Keratinocyte (primary cell): ENCODE measurements at regions not wholly inside any gene's neighbourhood (a gene's known extent, or its start where the extent isn't known, plus 50 kb on each side); places are given as distances from the start of the nearest gene placed in this dataset.

Source experiments
- DNase-seq: peaks from one replicate; pipeline ENCODE4 v3.0.0-alpha.2; 2011; ENCODE audit warnings: low read depth, missing footprints, low spot score
- FAIRE-seq: peaks from 2 replicates; lab custom pipeline; 2011; peaks lifted over from hg19 to GRCh38; lab: Jason Lieb, UNC
- H2AFZ ChIP-seq: 2 replicates; pipeline ENCODE4 v1.6.0; 2012; ENCODE audit warnings: low read length, control low read depth, inconsistent platforms; ENCODE audit not compliant: control insufficient read depth
- H3K27ac ChIP-seq: 2 replicates; pipeline ENCODE4 v1.5.1; 2011; ENCODE audit warnings: low read length; ENCODE audit not compliant: control insufficient read depth, insufficient read depth
- H3K27me3 ChIP-seq: 3 replicates; pipeline ENCODE4 v1.6.0; 2011; ENCODE audit warnings: low read length; ENCODE audit not compliant: control insufficient read depth, insufficient read depth; ENCODE audit errors: extremely low read depth
- H3K36me3 ChIP-seq, 2 experiments: 2 replicates in 1 of 2; 3 replicates in 1 of 2; pipeline ENCODE4 v1.5.1; 2011; ENCODE audit warnings: low read length in 2 of 2, mild to moderate bottlenecking in 1 of 2; ENCODE audit not compliant: control insufficient read depth in 2 of 2, insufficient read depth in 2 of 2; ENCODE audit errors: extremely low read depth in 1 of 2
- H3K4me1 ChIP-seq: 3 replicates; pipeline ENCODE4 v1.5.1; 2011; ENCODE audit warnings: low read length; ENCODE audit not compliant: control insufficient read depth, insufficient read depth; ENCODE audit errors: extremely low read depth
- H3K4me2 ChIP-seq: 3 replicates; pipeline ENCODE4 v1.6.0; 2011; ENCODE audit warnings: low read depth, low read length; ENCODE audit not compliant: control insufficient read depth, insufficient read depth; ENCODE audit errors: extremely low read depth
- H3K4me3 ChIP-seq, 3 experiments: fragments of 200-600 bp in 1 of 3; sonication (generic) in 1 of 3; 2 replicates in 2 of 3; 3 replicates in 1 of 3; pipeline ENCODE4 v1.5.1; 2011 to 2016; ENCODE audit warnings: low read length in 3 of 3, mild to moderate bottlenecking in 3 of 3, control low read depth in 2 of 3, inconsistent platforms in 1 of 3, low read depth in 1 of 3, mixed read lengths in 1 of 3, mixed run types in 1 of 3, moderate library complexity in 1 of 3; ENCODE audit not compliant: control insufficient read depth in 2 of 3, insufficient read depth in 2 of 3; ENCODE audit errors: extremely low read depth in 1 of 3
- H3K79me2 ChIP-seq: 2 replicates; pipeline ENCODE4 v1.6.0; 2012; ENCODE audit warnings: low read length; ENCODE audit not compliant: control insufficient read depth, insufficient read depth
- H3K9ac ChIP-seq: 3 replicates; pipeline ENCODE4 v1.6.0; 2011; ENCODE audit warnings: low read length; ENCODE audit not compliant: control insufficient read depth, insufficient read depth; ENCODE audit errors: extremely low read depth
- H3K9me1 ChIP-seq: 3 replicates; pipeline ENCODE4 v1.6.0; 2011; ENCODE audit warnings: low read length; ENCODE audit not compliant: control insufficient read depth, insufficient read depth; ENCODE audit errors: extremely low read depth
- H3K9me3 ChIP-seq: 2 replicates; pipeline ENCODE4 v1.5.1; 2012; ENCODE audit warnings: low read depth, low read length; ENCODE audit not compliant: control insufficient read depth
- H4K20me1 ChIP-seq: 3 replicates; pipeline ENCODE4 v1.6.0; 2011; ENCODE audit warnings: low read length; ENCODE audit not compliant: control insufficient read depth, insufficient read depth; ENCODE audit errors: extremely low read depth
- CTCF ChIP-seq, 3 experiments: IDR thresholded peaks in 1 of 3; conservative IDR thresholded peaks in 1 of 3; optimal IDR thresholded peaks in 1 of 3; 2 replicates in 2 of 3; 3 replicates in 1 of 3; pipeline versions ENCODE3 to v1.5.1; 2011; ENCODE audit warnings: low read length in 3 of 3, mild to moderate bottlenecking in 3 of 3, moderate library complexity in 2 of 3, control low read depth in 1 of 3, inconsistent platforms in 1 of 3; ENCODE audit not compliant: insufficient read depth in 2 of 3; ENCODE audit errors: extremely low read depth in 1 of 3
- EZH2 ChIP-seq: IDR thresholded peaks from one replicate; pipeline ENCODE4 v1.6.1; 2012; ENCODE audit warnings: inconsistent platforms, mild to moderate bottlenecking, low read length, moderate library complexity
- dilution Hi-C: fragments of 300-500 bp; cut with MboI; formaldehyde crosslinking; loops from one replicate; pipeline ENCODE4 v1.7.0; 2020; ENCODE audit warnings: low sequenced_read_pairs; ENCODE audit not compliant: extremely low pct_ligation_motif_present

- Histone ChIP-seq H3K4me1 (no peaks in the 10 kb centered on the region), H3K9ac (no peak overlapping the region), H3K4me2 (no peak overlapping the region), H3K9me1 (no peaks in the 10 kb centered on the region), H3K9me3 (no peaks in the 10 kb centered on the region), H2AFZ (no peak overlapping the region), H3K36me3 (no peaks in the 10 kb centered on the region), H4K20me1 (no peaks in the 10 kb centered on the region), H3K4me3 (no peak overlapping the region), H3K27ac (no peak overlapping the region), H3K27me3 (no peaks in the 10 kb centered on the region), H3K79me2 (no peaks in the 10 kb centered on the region)
- TF ChIP-seq CTCF (optimal IDR thresholded peaks at IDR 0.05 in 1 of 3, IDR thresholded peaks at IDR 0.05 in 1 of 3, conservative IDR thresholded peaks at IDR 0.05 in 1 of 3; ENCODE audit: extremely low read depth in 1 of 3, insufficient read depth in 2 of 3, low read length in 3 of 3) (peak in 2 of 3 experiments; percentile 17 to 59), EZH2 (no peak)
- FAIRE-seq (no peak), DNase-seq (no peak)
- dilution Hi-C loops: no loop called here
These were observed 411.8 kb downstream of the SETD4 start for GRCh38 chr21:35648512-35648911.

- H3K4me1 ChIP-seq: peaks cover 6% of the 10 kb centered on the region
- no peaks in the 10 kb centered on the region for H3K79me2 ChIP-seq
- no peaks in the 10 kb centered on the region for H4K20me1 ChIP-seq
- TF ChIP-seq EZH2: no peak
- no peak for TF ChIP-seq CTCF (optimal IDR thresholded peaks at IDR 0.05 in 1 of 3, IDR thresholded peaks at IDR 0.05 in 1 of 3, conservative IDR thresholded peaks at IDR 0.05 in 1 of 3; ENCODE audit: extremely low read depth in 1 of 3, insufficient read depth in 2 of 3, low read length in 3 of 3)
- H3K9me1 ChIP-seq: no peaks in the 10 kb centered on the region
- dilution Hi-C loops: no loop called here
- DNase-seq: no peak
- no peaks in the 10 kb centered on the region for H3K9me3 ChIP-seq
- H2AFZ ChIP-seq: no peak overlapping the region
- H3K4me3 ChIP-seq: no peak overlapping the region
- H3K9ac ChIP-seq: no peak overlapping the region
- H3K27ac ChIP-seq: no peak overlapping the region
- no peak for FAIRE-seq
- no peak overlapping the region for H3K4me2 ChIP-seq
- no peaks in the 10 kb centered on the region for H3K27me3 ChIP-seq
- no peaks in the 10 kb centered on the region for H3K36me3 ChIP-seq
These were observed 413.7 kb downstream of the SETD4 start for GRCh38 chr21:35646606-35647005.
